ENCODE measurements at regions not wholly inside any gene's neighbourhood (a gene's known extent, or its start where the extent isn't known, plus 50 kb on each side); places are given as distances from the start of the nearest gene placed in this dataset.

GRCh38 chr4:117425636-117426035 lies 340.3 kb upstream of the TRAM1L1 start:
- TF ChIP-seq CTCF (IDR thresholded peaks at IDR 0.05; ENCODE audit: low read depth, low read length, poor library complexity, severe bottlenecking) (no peak), EZH2phosphoT487 (IDR thresholded peaks at IDR 0.05; ENCODE audit: borderline replicate concordance, low read length) (no peak)
